NCI-H128 (cell line): ENCODE measurements at regions not wholly inside any gene's neighbourhood (a gene's known extent, or its start where the extent isn't known, plus 50 kb on each side); places are given as distances from the start of the nearest gene placed in this dataset.

Experiments
- DNase-seq: peaks from one replicate; lab custom pipeline; 2025; ENCODE audit not compliant: unreplicated experiment; lab: John Stamatoyannopoulos, UW

GRCh38 chr16:51922476-51922875 lies 624.5 kb downstream of the TOX3 start:
- DNase-seq, result no peak

- DNase-seq, result no peak
Observed at GRCh38 chr16:51919736-51920135, 627.2 kb downstream of the TOX3 start.

- DNase-seq, result no peak
Observed at GRCh38 chr16:51916814-51917213, 630.1 kb downstream of the TOX3 start.

DNA sequence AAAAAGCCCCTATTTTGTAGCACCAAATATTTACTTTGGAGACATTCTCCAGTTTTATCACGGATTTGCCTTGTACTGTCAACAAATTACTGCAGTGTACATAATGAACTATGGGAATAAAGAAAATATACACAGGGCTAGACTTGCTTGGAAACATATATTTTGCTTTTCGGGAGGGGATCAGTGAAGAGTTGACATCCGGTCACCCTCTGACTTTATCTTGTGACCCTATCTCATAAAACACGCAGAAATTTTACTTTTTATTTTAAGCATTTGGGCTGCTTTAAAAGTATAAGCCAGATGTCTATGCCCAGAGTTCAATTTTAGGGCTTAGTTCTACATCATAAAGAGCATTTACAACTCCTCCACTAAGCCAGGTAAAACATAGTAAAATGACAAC lies 630.7 kb downstream of the TOX3 start:
- no peak for DNase-seq

DNA sequence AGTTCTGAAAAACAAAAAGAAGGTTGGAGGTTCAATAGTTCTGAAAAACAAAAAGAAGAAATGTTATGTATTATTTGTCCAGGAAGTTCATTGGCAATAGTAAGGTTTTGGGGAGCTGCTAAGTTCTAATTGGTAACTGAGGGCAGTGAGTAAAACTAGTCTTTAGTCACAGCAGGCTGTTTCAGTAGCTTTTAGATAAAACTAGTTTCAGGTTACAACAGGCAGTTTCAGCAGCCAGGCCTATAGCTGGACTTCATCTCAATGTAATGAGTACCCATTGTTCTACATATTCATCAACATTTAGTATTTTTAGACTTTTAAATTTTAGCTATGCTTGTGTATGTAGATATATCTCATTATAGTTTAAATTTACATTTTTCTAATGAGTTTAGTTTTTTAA lies 639.3 kb downstream of the TOX3 start:
- DNase-seq, result no peak

GRCh38 chr16:51900221-51900780 lies 646.6 kb downstream of the TOX3 start:
- no peak for DNase-seq

- no peak for DNase-seq
Observed at GRCh38 chr16:51898872-51899271, 648.1 kb downstream of the TOX3 start.

GRCh38 chr16:51896013-51896412 lies 650.9 kb downstream of the TOX3 start:
- DNase-seq, result no peak

GRCh38 chr16:51892293-51893007 lies 654.5 kb downstream of the TOX3 start:
- no peak for DNase-seq

- DNase-seq, result no peak
Observed at GRCh38 chr16:51888534-51888933, 658.4 kb downstream of the TOX3 start.

DNA sequence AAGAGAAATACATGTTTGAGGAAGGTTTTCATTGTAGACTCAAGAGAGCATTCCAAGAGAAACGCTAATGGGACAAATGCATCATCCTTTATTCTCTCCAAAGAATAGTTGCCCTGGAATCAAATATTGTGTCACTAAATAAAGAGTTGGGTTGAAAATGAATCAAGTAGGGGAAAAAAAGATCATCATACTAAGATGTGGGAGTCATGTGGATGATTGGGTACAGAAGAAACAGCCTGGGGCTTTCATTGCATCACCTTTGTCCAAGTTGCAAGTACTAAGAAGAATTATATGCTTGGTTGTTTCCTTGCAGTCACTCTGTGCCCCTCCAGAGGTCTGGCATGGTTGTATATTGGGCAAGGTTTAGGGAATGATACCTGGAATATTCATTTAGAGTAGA lies 658.9 kb downstream of the TOX3 start:
- no peak for DNase-seq

- DNase-seq, result no peak
Observed at GRCh38 chr16:51886456-51886855, 660.5 kb downstream of the TOX3 start.

GRCh38 chr16:51884773-51885172 lies 662.2 kb downstream of the TOX3 start:
- no peak for DNase-seq

DNA sequence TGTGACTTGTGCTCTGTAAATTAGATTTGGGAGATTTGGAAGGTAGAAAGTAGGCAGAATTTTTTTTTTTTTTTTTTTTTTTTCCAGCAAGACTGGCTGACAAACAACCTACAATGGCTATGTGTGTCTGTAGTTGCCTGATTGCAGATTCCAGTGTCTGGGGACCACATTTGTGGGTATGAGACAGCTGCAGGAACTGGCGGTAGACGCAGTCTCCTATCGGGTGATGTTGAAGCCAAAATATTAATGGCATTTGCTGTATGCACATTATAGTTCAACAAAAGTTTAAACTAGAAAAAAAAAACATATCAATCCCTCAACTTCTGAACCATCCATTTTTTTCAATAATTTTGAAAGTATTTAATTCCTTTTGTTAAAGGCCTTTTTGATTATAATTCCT lies 665.2 kb downstream of the TOX3 start:
- no peak for DNase-seq

GRCh38 chr16:51880776-51881175 lies 666.2 kb downstream of the TOX3 start:
- no peak for DNase-seq

DNA sequence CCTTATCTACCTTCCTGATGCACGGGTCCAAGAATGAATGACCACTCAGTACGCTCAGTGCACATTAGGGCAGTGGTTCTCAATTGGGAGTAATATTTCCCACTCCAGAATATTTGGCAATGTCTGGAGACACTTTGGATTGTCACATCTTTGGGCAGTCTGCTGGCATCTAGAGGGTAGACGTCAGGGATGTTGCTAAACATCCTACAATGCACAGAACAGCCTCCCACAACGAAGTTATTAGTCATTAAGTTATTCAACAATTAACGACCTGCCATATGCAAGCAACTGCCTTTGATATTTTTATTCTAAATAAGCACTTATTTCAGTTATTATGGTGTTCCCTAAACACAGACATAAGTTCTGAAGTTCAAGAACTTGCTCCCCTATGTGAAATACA lies 669.3 kb downstream of the TOX3 start:
- no peak for DNase-seq

- DNase-seq, result no peak
Observed at GRCh38 chr16:51876934-51877333, 670.0 kb downstream of the TOX3 start.

GRCh38 chr16:51876601-51876875 lies 670.4 kb downstream of the TOX3 start:
- no peak for DNase-seq

GRCh38 chr16:51875834-51876600 lies 670.9 kb downstream of the TOX3 start:
- DNase-seq, result no peak

DNA sequence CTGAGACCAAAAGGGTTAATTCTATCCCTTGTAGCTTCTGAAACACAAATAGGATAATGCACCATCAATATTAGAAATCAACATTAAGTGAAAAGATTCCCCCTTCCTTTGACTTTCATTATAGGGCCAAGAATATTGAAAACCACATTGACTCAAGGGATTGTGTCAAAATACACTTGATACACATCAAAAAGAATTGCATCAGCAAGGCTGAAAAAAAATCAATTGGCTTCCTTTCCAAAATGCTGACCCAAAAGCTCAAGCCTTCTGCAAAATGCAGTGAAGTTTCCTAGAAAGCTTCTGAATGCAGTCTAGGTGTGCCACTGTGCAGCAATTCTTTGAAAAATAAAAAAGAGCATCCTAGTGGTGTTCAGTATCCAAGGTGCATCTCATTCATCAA lies 674.4 kb downstream of the TOX3 start:
- DNase-seq, result no peak

GRCh38 chr16:51870296-51870854 lies 676.6 kb downstream of the TOX3 start:
- DNase-seq, result no peak

DNA sequence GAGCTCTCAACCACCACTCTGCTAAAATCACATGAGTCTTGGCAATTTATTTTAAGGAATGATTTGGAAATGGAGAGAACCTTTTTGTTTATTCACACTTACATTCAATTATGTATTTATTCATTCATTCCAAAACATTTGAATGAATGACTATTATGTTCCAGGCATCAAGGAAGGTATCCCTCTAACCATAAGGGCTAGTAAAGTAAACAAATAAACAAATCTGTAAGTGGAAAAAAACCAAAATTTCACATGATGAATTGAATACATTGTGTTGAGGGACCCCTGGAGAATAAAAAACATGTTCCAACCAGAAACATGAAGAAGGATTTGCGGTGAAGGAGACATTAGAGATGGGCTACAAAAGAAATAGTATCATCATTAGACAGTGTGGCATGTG lies 677.8 kb downstream of the TOX3 start:
- no peak for DNase-seq
